ENCODE measurements at regions not wholly inside any gene's neighbourhood (a gene's known extent, or its start where the extent isn't known, plus 50 kb on each side); places are given as distances from the start of the nearest gene placed in this dataset.
"Not testable (repeated sequence)": the region's sequence is repeated elsewhere in the genome, so short reads cannot be mapped to it uniquely, and the experiment has no call there.

DNA sequence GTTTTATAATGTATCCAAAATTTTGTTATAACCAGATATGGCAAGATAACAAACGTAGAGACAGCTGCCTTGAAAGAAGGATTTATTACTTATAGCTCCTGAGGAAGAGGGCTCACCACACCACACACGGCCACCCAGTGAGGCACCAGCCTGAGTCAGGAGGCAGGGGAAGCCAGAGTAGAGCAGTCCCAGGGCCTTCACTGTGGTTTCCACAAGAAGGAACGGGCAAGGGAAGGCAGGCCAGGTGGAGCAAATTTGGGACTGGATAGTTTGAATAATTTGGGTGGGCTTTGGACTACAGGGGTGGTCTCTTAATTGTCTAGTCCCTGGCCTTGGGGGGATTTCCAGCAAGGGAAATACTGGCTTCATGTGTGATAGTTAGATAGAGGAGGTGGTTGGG lies 72.5 kb downstream of the RRAGC start:
- no peak for DNase-seq

DNA sequence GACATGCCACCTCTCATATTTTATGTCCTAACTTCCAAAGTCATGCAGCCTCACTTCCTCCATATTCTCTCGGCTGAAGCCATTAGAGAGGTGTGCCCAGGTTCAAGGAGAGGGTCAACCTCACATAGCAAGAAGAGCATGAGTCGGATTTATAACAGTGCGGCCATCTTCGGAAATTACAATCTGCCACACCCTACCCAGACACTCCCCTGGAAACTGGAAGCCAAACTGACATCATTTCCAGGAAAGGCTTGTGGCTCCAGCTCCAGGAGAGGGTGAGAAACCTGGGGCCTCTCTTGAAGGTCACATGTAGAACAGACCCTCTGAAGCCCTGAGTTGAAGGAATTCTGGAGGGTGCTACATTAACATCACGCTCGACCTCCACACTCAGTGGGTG lies 73.5 kb downstream of the RRAGC start:
- no peak for DNase-seq

DNA sequence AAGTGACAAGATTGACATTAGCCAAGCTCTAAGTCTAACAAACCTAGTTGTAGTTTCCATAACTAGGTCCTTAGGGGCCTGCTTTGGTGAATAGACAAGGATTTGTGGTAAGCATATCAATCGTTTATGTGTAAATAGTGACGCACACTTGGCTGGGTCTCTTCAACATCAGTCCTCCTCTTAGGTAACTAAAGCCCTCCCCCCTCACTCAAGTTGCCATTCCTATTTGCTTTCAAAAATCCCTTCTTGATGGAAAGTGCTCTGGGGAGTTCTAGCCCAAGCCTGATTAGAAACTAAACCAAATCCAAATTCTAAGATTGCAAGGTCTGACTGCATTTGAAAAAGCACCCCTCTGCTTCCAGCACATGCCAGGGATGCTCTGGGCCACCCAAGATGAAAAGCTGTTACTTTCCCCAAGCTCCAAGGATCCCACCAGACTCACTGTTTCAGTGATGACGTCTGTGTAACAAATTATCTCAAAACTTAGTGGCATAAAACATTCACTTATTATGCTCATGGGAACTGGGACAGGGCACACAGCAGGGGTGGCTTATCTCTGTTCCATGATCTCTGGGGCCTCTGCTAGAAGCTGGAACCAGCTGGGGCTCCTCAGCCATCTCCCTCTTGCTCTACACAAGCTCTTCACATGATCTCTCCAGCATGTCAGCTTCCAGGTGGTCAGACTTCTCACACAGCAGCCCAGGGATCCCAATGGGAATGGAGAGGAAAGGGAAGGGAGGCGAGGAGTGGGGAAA lies 74.1 kb downstream of the RRAGC start:
- no peak for DNase-seq

DNA sequence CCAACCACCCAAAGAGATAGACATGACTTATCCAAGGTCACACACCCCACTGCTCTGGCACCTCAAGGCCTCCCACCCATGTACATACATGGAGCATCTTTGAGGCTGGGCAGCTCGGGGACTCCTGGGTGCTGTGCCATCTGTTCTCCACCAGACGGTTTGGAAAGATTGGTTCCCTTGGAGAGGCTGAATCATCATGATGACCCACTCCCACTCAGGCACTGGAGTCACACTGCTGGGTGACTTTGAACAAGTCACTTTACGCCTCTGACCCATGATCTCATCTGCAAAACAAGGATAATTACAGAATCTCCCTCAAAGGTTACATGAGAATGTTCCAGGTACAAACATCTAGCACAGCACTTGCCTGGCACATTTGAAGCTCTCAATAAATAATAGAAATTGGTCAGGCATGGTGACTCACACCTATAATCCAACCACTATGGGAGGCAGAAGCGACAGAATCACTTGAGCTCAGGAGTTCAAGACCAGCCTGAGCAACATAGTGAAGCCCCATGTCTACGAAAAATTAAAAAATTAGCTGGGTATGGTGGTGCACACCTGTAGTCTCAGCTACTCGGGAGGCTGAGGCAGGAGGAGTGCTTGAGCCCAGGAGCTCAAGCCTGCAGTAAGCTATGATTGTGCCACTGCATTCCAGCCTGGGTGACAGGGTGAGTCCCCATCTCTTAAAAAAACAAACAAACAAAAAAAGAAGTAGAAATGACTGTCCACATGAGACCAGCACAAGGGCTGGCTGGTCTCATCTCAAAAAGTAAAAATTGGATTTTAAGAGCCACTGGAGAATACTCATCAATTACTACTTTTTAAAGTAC lies 74.9 kb downstream of the RRAGC start:
- no peak for DNase-seq

DNA sequence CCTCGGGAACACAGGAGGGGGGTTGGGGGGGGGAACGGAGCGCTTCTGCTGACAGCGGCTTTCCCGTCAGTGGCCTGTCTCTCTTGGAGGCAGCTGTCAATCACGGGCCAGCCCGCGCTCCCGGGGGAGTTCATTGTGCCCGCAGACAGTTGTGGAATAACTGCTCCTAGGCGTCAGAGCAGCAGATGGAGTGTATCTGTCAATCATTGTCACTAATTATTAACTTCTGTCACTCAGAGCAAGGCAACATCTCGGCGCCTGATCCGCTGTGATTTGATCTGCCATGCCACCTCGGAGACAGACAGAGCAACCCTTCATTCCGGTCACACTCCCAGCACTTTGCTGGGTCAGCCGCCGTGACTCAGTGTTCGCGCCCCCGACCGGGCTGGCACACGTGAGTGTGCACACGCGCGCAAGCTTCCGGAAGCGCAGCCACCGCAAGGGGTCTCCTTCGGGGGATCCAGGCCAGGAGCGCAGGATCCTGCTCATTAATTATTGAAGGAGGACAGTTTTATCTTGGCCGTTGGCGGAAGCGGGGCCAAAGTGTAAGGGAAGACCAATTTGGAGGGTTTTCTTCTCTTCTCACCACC lies 75.8 kb downstream of the RRAGC start:
- no peak for DNase-seq

DNA sequence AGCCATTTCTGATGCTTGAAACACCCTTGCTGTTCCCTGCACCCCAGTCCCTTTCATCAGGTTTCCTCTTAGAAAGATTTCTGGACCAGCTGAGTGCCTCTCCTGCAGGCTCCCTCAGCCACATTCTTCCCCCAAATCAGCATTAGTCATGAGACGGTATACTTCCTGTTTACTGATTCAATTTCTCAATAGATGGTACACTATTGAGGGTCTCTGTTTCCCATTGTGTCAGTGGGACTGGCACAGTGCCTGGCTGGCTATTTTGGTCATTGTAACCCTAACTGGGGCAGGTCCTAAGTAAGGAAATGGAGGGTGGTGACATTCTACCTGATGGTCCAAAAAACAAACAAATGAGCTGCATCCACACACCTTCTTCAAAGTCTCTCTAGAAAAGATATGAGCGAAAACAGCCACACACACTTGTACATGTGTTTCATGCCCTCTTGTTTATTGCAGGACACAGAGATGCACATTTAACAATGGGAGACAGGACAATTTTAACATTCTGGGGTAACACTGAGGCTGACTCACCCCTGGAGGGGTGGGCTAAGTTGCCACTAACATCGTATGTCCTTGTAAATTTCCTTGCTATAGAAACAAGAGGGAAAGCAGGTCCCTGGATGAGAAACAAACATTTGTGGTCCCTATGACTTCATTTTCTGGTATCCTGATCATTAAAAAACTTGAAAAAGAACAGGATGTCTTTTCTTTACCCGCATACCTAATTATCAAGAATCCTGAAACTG lies 77.5 kb downstream of the RRAGC start:
- no peak for DNase-seq

DNA sequence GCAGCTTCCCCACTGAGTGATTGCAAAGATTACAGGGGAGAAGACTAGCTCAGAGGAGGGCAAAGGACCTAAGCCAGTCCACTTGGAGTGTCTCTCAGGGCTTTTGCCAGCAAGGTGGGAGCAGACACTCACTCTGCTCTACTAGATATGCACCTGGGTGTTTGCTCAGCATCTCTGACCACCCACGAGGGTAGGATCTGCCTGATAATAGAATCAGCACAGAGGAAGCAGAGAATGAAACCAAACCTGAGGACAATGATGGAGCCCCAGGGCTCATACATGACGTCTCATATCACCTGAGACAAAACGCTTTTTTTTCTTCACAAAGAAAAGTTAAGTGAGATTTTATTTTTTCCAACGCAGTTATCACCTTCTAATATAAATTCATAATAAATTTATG lies 79.4 kb downstream of the RRAGC start:
- DNase-seq, result no peak

DNA sequence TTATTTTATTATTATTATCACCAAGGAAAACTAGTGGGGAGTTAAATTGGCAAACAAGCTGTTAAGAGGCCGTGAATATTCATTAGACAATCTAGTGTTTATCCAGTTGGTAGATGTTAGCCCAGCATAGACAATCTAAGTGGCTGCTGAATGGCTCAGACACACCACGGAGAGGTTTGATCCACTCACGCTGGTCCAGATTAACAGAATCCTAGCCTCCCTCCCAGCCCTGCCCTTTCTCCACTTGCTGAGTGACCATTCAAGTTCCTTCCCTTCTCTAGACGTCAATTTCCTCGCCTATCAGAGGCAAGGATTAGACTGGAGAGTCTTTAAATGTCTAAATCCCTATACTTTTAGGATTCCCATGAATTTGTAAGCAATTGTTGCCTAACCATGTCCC lies 80.1 kb downstream of the RRAGC start:
- no peak for DNase-seq

DNA sequence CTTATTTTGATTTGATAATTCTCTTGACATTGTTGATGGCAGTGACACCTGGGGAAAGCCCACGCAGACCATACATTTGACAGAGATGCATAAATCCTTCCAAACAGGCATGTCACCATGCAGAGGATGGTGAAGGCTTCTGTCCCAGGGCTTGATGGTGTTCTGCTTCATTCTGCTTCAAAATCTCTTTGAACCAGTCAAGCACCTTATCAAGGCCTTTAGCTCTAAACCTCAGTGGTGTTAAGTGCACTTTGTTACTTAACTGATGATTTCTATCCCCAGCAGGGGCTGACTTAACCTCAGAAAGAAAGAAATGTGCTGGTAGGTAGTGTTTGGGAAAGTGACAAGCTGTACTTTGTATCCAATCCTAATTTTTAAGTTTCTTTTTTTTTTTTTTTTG lies 81.1 kb downstream of the RRAGC start:
- no peak for DNase-seq

DNA sequence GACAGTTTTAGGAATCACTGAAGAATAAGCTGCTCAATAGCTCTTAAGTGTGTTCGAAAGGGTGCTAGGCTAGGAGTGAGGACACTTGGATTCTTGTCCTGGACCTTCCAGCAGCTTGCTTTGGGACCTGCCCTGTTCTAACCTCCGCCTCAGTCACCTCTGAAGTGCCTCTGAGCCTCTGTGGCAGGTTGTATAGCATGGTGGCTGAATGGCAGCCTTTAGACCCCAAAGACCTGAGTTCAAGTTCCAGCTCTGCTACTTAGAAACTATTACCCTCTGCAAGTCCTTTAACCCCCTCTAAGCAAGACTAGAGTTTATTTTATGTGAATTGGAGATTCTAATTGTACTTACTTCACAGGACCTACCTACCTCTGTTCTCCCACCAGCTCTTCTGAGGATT lies 81.5 kb downstream of the RRAGC start:
- DNase-seq, result no peak

DNA sequence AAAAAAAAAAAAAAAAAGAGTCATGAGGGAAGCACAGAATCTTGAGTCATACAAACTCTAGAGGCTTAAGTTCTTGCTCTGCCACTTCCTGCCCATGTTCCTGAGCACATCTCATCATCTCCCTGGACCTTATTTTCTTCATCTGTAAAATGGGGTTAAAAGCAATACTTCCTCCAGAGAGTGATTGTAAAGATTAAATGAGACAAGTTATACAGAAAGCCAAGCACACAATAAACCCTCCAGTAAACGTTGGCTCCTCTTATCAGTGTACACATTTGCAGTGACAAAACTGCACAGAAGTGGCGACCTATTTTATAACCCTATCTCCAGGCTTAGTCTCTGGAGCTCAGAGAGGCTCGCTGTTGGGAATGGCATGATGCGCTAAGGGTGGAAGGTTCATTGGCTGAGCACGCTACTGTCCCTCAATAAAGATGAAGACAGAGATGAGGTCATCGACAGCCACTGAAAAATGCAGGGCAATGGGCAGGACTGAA lies 82.1 kb downstream of the RRAGC start:
- no peak for DNase-seq

DNA sequence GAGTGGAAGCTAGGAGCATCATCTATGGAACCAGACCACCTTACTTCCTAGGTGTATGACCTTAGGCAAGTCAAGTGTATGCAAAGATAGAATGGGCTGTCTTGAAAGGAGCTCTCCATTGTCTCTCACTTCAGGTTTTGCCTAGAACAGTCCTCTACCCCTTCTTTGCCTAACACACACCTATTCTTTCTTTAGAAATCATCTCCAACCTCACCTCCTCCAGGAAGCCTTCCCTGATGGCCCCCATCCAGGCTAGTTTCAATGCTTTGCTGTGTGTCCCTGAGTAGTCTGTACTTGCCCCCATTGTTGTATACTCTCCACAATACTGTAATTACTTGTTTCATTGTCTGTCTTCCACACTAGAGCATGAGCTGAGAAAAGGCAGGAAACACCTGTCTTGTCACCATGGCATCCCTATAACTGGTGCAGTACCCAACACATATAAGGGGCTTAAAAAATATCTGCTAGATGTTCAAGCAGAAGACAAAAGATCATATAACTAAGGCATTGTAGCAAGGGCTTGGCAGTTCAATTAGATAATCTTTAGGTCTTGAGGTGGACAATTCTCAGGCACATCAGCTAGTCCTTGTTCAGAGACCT lies 83.0 kb downstream of the RRAGC start:
- DNase-seq, result no peak

DNA sequence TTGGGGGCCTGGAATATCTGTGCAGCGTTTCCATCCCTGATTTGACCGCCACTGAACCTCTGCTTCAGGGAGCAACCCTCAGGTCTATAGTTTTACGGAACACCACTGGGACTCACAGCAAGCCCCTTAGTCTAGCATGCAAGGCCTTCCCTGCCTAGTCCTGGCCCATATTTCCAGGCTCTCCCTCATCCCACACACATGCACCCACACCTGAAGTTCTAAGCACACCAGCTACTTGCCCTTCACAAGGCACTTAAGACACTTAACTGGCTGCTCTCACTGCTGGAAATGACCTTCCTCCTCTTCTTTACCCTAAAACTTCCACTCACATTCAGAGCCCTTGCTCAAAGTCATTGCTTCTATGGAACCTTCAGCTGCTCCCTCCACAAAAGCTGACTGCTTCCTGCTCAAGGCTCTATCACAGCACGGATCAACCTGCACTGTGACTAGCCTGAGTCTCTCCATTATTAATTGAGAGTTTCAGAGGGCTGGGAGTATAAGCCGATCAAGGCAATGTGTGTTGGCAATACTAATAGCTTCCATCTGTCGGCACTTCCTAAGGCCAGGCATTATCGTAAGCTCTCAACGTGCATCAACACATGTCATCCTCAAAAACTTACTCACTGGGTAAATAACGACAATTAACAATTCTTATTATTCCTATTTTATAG lies 84.3 kb downstream of the RRAGC start:
- DNase-seq, result no peak

DNA sequence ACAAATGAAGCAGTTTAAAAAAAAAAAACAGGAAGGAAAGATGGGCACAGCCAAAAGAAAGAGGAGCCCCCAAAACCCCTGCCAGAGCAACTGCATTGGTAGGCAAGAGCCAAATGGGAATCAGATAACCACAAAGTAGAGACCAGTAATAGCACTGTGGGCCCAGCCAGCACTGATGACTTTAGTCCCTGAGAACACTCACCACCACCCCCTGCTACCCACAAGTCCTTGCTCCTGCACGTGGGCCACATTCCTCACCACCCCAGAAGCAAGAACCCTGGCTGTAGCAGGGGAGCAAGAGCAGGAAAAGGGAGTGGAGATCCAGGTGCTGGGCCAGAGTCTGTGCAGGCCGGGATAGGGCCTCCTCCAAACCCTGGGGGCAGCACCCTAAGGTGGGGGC lies 86.1 kb downstream of the RRAGC start:
- no peak for DNase-seq

DNA sequence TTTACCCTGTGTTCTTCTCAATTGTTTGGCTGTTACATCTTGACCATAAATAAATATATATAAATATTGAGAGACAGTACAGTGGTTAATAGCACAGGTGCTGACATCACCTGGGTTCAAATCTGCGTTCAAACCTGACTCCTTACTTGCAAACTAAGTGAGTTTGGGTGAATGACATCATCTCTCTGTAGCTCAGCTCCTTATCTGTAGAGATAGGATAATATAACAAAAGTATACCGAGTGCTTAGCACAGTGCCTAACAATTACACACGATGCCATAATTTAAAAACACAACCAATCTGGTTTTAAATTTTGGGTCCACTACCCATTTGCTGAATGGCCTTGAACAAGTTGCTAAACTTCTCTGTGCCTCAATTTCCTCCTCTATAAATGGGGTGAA lies 86.6 kb downstream of the RRAGC start:
- DNase-seq, result no peak

DNA sequence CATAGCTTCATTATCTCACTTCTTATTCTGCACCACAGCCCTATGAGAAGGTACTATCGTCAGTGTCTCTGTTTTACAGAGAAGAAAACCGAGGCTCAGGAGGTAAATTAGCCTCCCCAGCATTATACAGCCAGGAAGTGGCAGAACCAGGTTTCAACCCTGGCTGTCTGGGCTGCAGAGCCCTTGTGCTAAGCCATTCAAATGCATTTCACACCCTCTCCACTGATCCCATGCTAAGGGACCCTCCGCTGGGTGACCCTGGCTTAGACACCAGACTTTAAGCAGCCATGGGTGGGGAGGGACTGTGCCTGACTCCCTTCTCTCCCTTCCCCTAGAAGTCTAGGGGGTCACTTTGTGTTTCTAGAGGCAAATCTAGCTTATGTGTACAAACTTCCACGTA lies 87.5 kb downstream of the RRAGC start:
- DNase-seq, result no peak

DNA sequence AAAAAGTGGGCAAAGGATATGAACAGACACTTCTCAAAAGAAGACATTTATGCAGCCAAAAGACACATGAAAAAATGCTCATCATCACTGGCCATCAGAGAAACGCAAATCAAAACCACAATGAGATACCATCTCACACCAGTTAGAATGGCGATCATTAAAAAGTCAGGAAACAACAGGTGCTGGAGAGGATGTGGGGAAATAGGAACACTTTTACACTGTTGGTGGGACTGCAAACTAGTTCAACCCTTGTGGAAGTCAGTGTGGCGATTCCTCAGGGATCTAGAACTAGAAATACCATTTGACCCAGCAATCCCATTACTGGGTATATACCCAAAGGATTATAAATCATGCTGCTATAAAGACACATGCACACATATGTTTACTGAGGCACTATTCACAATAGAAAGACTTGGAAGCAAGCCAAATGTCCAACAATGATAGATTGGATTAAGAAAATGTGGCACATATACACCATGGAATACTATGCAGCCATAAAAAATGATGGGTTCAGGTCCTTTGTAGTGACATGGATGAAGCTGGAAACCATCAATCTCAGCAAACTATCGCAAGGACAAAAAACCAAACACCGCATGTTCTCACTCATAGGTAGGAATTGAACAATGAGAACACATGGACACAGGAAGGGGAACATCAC lies 88.9 kb downstream of the RRAGC start:
- not testable (repeated sequence) for DNase-seq

DNA sequence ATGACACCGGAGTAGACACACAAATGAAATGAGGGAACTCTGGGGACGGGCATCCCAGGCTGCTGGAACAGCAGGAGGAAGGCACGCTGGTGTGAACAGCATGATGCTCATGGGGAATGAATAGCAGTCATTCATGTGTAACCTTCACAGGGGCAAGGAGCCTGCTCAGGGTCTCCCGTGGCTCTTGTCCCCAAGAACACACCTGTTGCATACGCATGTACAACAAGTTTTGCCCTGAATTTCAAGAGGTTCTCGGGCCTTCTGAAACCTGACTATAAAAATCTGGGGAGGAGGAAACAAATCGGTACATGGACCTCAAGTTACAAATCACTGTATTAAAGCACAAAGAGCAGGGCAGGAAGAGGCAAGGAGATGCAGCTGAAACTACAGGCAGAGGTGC lies 93.4 kb downstream of the RRAGC start:
- DNase-seq, result no peak

DNA sequence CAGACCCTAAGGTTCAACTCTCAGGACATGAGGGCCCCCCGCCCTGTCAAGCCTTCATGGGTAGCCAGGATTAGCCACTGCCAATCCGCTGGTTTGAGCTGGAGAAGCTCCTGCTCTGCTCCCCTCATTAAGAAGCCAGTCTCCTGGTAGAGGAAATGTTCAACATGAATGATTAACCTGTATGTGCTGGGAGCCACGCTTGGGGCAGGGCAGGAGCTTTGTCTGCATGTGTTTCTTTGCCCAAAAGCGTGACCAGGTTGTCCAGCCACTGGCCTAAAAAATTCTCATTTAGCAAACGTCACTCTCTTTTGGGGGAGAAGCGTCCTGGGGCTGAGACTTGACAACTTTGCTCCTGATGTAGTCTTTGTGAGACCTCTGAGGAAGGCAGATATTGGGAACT lies 96.5 kb downstream of the RRAGC start:
- no peak for DNase-seq

DNA sequence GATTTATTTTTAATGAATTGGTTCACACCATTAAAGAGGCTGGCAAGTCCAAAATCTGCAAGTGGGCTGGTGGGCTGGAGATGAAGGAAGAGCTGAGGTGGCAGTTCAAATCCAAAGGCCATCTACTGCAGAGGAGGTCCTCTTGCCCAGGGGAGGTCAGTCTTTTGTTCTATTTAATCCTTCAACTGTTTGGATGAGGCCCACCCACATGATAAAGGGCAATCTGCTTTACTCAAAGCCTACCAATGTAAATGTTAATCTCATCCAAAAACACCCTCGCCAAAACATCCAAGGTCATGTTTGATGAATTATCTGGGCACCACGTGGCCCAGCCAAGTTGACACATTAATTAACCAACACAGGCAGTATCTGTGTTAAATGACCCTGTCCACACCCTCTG lies 99.0 kb downstream of the RRAGC start:
- DNase-seq, result no peak

DNA sequence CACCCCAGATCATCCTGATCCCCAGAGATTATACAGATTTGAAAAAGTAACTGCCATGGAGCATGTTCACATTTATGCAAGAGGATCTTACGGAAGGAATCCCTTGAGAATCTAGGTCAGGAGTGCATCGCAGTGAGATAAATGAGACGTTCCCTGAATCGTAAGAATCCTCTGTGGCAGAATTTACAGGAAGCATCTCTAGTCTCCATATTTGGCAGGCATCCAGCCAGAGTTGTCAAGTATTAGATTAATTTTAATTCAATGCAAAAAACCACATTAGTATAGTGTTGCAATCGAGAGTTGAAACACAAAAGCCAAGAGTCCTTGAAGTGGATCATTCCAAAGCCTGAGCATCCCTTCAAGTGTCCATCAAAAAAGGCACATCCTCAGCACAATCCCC lies 100.8 kb downstream of the RRAGC start:
- no peak for DNase-seq

Data from DMS79 treated with DMSO at 0.1 percent for 48 hours (cell line).